CD14-positive monocyte (primary cell): ENCODE measurements at regions not wholly inside any gene's neighbourhood (a gene's known extent, or its start where the extent isn't known, plus 50 kb on each side); places are given as distances from the start of the nearest gene placed in this dataset.

ENCODE experiments used
- DNase-seq, 3 donors: peaks; one replicate each; pipeline ENCODE4 v3.0.0-alpha.2; 2011 to 2022
- H2AFZ ChIP-seq: 2 replicates; pipeline ENCODE4 v1.6.0; 2012; ENCODE audit warnings: mild to moderate bottlenecking, low read depth, low read length, inconsistent platforms; ENCODE audit not compliant: insufficient read depth, poor library complexity, severe bottlenecking
- H3K27ac ChIP-seq, 2 donors: 1 replicate in 1 of 2; 2 replicates in 1 of 2; pipeline ENCODE4 v1.5.1; 2012 to 2013; ENCODE audit warnings: low read length in 2 of 2, control low read depth in 1 of 2, inconsistent platforms in 1 of 2, low read depth in 1 of 2, mild to moderate bottlenecking in 1 of 2
- H3K27me3 ChIP-seq, 2 donors: one replicate each; pipeline versions ENCODE4 v1.6.0 to v1.6.1; 2011 to 2013; ENCODE audit warnings: low read length in 2 of 2; ENCODE audit not compliant: control insufficient read depth in 2 of 2, insufficient read depth in 2 of 2
- H3K36me3 ChIP-seq, 2 donors: replicated peaks in 1 of 2; 1 replicate in 1 of 2; 2 replicates in 1 of 2; pipeline versions ENCODE4 v1.5.1 to v1.6.1; 2012 to 2013; ENCODE audit warnings: low read length in 2 of 2, control low read depth in 1 of 2, inconsistent platforms in 1 of 2, mild to moderate bottlenecking in 1 of 2; ENCODE audit not compliant: insufficient read depth in 2 of 2, control insufficient read depth in 1 of 2
- H3K4me1 ChIP-seq, 2 donors: 1 replicate in 1 of 2; 2 replicates in 1 of 2; pipeline versions ENCODE4 v1.5.1 to v1.6.1; 2012 to 2013; ENCODE audit warnings: low read length in 2 of 2, control low read depth in 1 of 2, inconsistent platforms in 1 of 2, mild to moderate bottlenecking in 1 of 2, moderate library complexity in 1 of 2; ENCODE audit not compliant: insufficient read depth in 2 of 2, control insufficient read depth in 1 of 2
- H3K4me2 ChIP-seq: replicated peaks from 2 replicates; pipeline ENCODE3; 2012; ENCODE audit warnings: low read length, moderate library complexity, mild to moderate bottlenecking; ENCODE audit not compliant: poor library complexity, severe bottlenecking; ENCODE audit errors: extremely low read depth
- H3K4me3 ChIP-seq, 3 experiments: fragments of 200-600 bp in 1 of 3; sonication (generic) in 1 of 3; replicated peaks in 1 of 3; 1 replicate in 2 of 3; 2 replicates in 1 of 3; pipeline ENCODE4 v1.5.1; 2011 to 2013; ENCODE audit warnings: low read length in 3 of 3, mild to moderate bottlenecking in 3 of 3, control low read depth in 2 of 3, low read depth in 2 of 3, inconsistent platforms in 1 of 3, moderate library complexity in 1 of 3
- H3K79me2 ChIP-seq: 2 replicates; pipeline ENCODE4 v1.6.0; 2012; ENCODE audit warnings: mild to moderate bottlenecking, control low read depth, inconsistent platforms, low read length, moderate library complexity; ENCODE audit not compliant: insufficient read depth
- H3K9ac ChIP-seq: 2 replicates; pipeline ENCODE4 v1.6.0; 2017; ENCODE audit warnings: low read length, mild to moderate bottlenecking; ENCODE audit not compliant: insufficient read depth, poor library complexity, severe bottlenecking
- H3K9me3 ChIP-seq, 2 donors: replicated peaks in 1 of 2; 1 replicate in 1 of 2; 2 replicates in 1 of 2; pipeline versions ENCODE4 v1.5.1 to v1.6.1; 2012 to 2013; ENCODE audit warnings: low read length in 2 of 2, control low read depth in 1 of 2; ENCODE audit not compliant: control insufficient read depth in 1 of 2, insufficient read depth in 1 of 2
- H4K20me1 ChIP-seq: 2 replicates; pipeline ENCODE4 v1.6.0; 2012; ENCODE audit warnings: mild to moderate bottlenecking, low read length, control low read depth, moderate library complexity; ENCODE audit not compliant: insufficient read depth
- H3K27ac Mint-ChIP-seq, 7 donors: one replicate each; pipeline ENCODE4 v1.8.0; 2020; ENCODE audit warnings: mild to moderate bottlenecking in 7 of 7, mixed read lengths in 7 of 7, moderate library complexity in 6 of 7, inconsistent platforms in 2 of 7
- H3K27me3 Mint-ChIP-seq, 3 donors: one replicate each; pipeline ENCODE4 v1.8.0; 2021 to 2022; ENCODE audit warnings: low read depth in 3 of 3, mild to moderate bottlenecking in 3 of 3, mixed read lengths in 3 of 3, moderate library complexity in 3 of 3, inconsistent platforms in 1 of 3
- H3K36me3 Mint-ChIP-seq, 2 donors: one replicate each; pipeline ENCODE4 v1.8.0; 2020; ENCODE audit warnings: mixed read lengths in 2 of 2, inconsistent platforms in 1 of 2, mild to moderate bottlenecking in 1 of 2
- H3K4me1 Mint-ChIP-seq: one replicate; pipeline ENCODE4 v1.8.0; 2020; ENCODE audit warnings: mild to moderate bottlenecking, mixed read lengths
- H3K4me3 Mint-ChIP-seq, 2 donors: one replicate each; pipeline ENCODE4 v1.8.0; 2020; ENCODE audit warnings: mild to moderate bottlenecking in 2 of 2, mixed read lengths in 2 of 2, moderate library complexity in 1 of 2
- H3K9me3 Mint-ChIP-seq, 7 donors: one replicate each; pipeline ENCODE4 v1.8.0; 2020 to 2022; ENCODE audit warnings: mixed read lengths in 7 of 7, mild to moderate bottlenecking in 6 of 7, moderate library complexity in 6 of 7, inconsistent platforms in 2 of 7
- CTCF ChIP-seq: fragments of 200-600 bp; IDR thresholded peaks from one replicate; pipeline ENCODE4 v1.8.0; 2022; ENCODE audit warnings: antibody characterized with exemption, mild to moderate bottlenecking
- WGBS: methylation state at CpG from one replicate; pipeline ENCODE4 v1.1.5; 2013; ENCODE audit warnings: missing lambda C conversion rate; ENCODE audit not compliant: insufficient coverage; 5-methylcytosine and 5-hydroxymethylcytosine counted together
- intact Hi-C, 2 donors: fragments of 100-400 bp; cut with micrococcal nuclease; formaldehyde crosslinking; loops; one replicate each; pipeline versions ENCODE4 v1.15.0 to v1.15.1; 2023

GRCh38 chr18:68543344-68543743, 171.6 kb downstream of the TMX3 start:
- TF ChIP-seq CTCF, result no peak
- intact Hi-C loops, result no loop called here
- WGBS, result no CpG with 5 or more reads among the region's 2 CpGs
- Mint-ChIP-seq H3K9me3 (peaks cover 0 to 11% (median 0%) of the 10 kb centered on the region in 7 donors), H3K36me3 (no peaks in the 10 kb centered on the region), H3K27me3 (no peaks in the 10 kb centered on the region), H3K4me3 (no peak overlapping the region), H3K4me1 (no peaks in the 10 kb centered on the region), H3K27ac (no peak overlapping the region)
- Histone ChIP-seq H3K4me3 (no peak overlapping the region), H3K9me3 (peaks cover 5% of the 10 kb centered on the region in 2 donors), H3K36me3 (no peaks in the 10 kb centered on the region), H2AFZ (no peak overlapping the region), H3K9ac (no peak overlapping the region), H3K79me2 (no peaks in the 10 kb centered on the region), H4K20me1 (no peaks in the 10 kb centered on the region), H3K4me2 (no peak overlapping the region), H3K27ac (no peak overlapping the region), H3K4me1 (no peaks in the 10 kb centered on the region), H3K27me3 (no peaks in the 10 kb centered on the region)
- DNase-seq, result no peak

GRCh38 chr18:68542846-68543245, 172.1 kb downstream of the TMX3 start:
- Histone ChIP-seq H3K4me1 (no peaks in the 10 kb centered on the region), H3K9me3 (peaks cover 5% of the 10 kb centered on the region in 2 donors), H3K4me3 (no peak overlapping the region), H3K79me2 (no peaks in the 10 kb centered on the region), H3K4me2 (no peak overlapping the region), H3K9ac (no peak overlapping the region), H2AFZ (no peak overlapping the region), H3K36me3 (no peaks in the 10 kb centered on the region), H4K20me1 (no peaks in the 10 kb centered on the region), H3K27me3 (no peaks in the 10 kb centered on the region), H3K27ac (no peak overlapping the region)
- intact Hi-C loops, result no loop called here
- Mint-ChIP-seq H3K4me3 (no peak overlapping the region), H3K27ac (no peak overlapping the region), H3K27me3 (no peaks in the 10 kb centered on the region), H3K9me3 (peaks cover 0 to 11% (median 0%) of the 10 kb centered on the region in 7 donors), H3K4me1 (no peaks in the 10 kb centered on the region), H3K36me3 (no peaks in the 10 kb centered on the region)
- DNase-seq, result no peak
- no CpG with 5 or more reads among the region's 1 CpG for WGBS
- TF ChIP-seq CTCF, result no peak
